ENCODE measurements at regions not wholly inside any gene's neighbourhood (a gene's known extent, or its start where the extent isn't known, plus 50 kb on each side); places are given as distances from the start of the nearest gene placed in this dataset.

GRCh38 chr12:30106204-30106965 is 322.6 kb upstream of the TMTC1 start:
- H3K4me1 ChIP-seq (ENCODE audit: insufficient read depth): no peaks in the 10 kb centered on the region

GRCh38 chr12:30105505-30105904 is 321.8 kb upstream of the TMTC1 start:
- no peaks in the 10 kb centered on the region for H3K4me1 ChIP-seq (ENCODE audit: insufficient read depth)
- DNase-seq: no peak
- H3K36me3 ChIP-seq: no peaks in the 10 kb centered on the region
- no peak overlapping the region for H3K27ac ChIP-seq
- 72 to 96% (median 91%) methylated on average over 2 of the region's 2 CpGs for WGBS, 3 donors
- H3K9me3 ChIP-seq: no peaks in the 10 kb centered on the region
- TF ChIP-seq EP300 (IDR thresholded peaks at IDR 0.05): no peak
- no peak for TF ChIP-seq POLR2A (IDR thresholded peaks at IDR 0.05)
- no peak for TF ChIP-seq CTCF (IDR thresholded peaks at IDR 0.05)
- H3K4me3 ChIP-seq: no peak overlapping the region
- intact Hi-C loops (cut with DNase I): no loop called here
- peaks cover 4% of the 10 kb centered on the region for H3K27me3 ChIP-seq

More at GRCh38 chr12:30106204-30106965, 322.6 kb upstream of the TMTC1 start:
- Histone ChIP-seq H3K9me3 (no peaks in the 10 kb centered on the region), H3K27ac (no peak overlapping the region), H3K27me3 (peaks cover 4% of the 10 kb centered on the region), H3K4me3 (no peak overlapping the region), H3K36me3 (no peaks in the 10 kb centered on the region)
- intact Hi-C loops (cut with DNase I): no loop called here
- TF ChIP-seq POLR2A (IDR thresholded peaks at IDR 0.05): no peak
- no peak for TF ChIP-seq EP300 (IDR thresholded peaks at IDR 0.05)
- no peak for TF ChIP-seq CTCF (IDR thresholded peaks at IDR 0.05)
- 49 to 58% (median 51%) methylated on average over 9 of the region's 9 CpGs for WGBS, 3 donors
- DNase-seq: no peak

GRCh38 chr12:30104971-30105370 is 321.2 kb upstream of the TMTC1 start:
- TF ChIP-seq CTCF (IDR thresholded peaks at IDR 0.05): no peak
- no peak for TF ChIP-seq POLR2A (IDR thresholded peaks at IDR 0.05)
- WGBS, 3 donors: 52 to 56% (median 53%) methylated on average over 2 of the region's 2 CpGs

GRCh38 chr12:30100741-30101140 is 317.0 kb upstream of the TMTC1 start:
- Histone ChIP-seq H3K36me3 (no peaks in the 10 kb centered on the region), H3K4me3 (no peak overlapping the region), H3K27me3 (peaks cover 4% of the 10 kb centered on the region), H3K27ac (no peak overlapping the region), H3K9me3 (no peaks in the 10 kb centered on the region), H3K4me1 (ENCODE audit: insufficient read depth) (no peaks in the 10 kb centered on the region)
- intact Hi-C loops (cut with DNase I): no loop called here
- DNase-seq: no peak
- whole genome bisulfite sequencing, 3 donors: 89 to 96% (median 91%) methylated on average over 1 of the region's 1 CpG
- TF ChIP-seq POLR2A (IDR thresholded peaks at IDR 0.05) (no peak), EP300 (IDR thresholded peaks at IDR 0.05) (no peak), CTCF (IDR thresholded peaks at IDR 0.05) (no peak)

More at GRCh38 chr12:30104971-30105370, 321.2 kb upstream of the TMTC1 start:
- Histone ChIP-seq H3K36me3 (no peaks in the 10 kb centered on the region), H3K27ac (no peak overlapping the region), H3K27me3 (peaks cover 4% of the 10 kb centered on the region), H3K4me3 (no peak overlapping the region), H3K9me3 (no peaks in the 10 kb centered on the region), H3K4me1 (ENCODE audit: insufficient read depth) (no peaks in the 10 kb centered on the region)
- intact Hi-C loops (cut with DNase I): no loop called here
- DNase-seq: no peak

All from ovary (tissue), 7 donors.